Activated CD4-positive, alpha-beta T cell treated with anti-CD3 and anti-CD28 coated beads for 48 hours (primary cell): ENCODE measurements at regions not wholly inside any gene's neighbourhood (a gene's known extent, or its start where the extent isn't known, plus 50 kb on each side); places are given as distances from the start of the nearest gene placed in this dataset.
"Not testable (repeated sequence)": the region's sequence is repeated elsewhere in the genome, so short reads cannot be mapped to it uniquely, and the experiment has no call there.

Source experiments
- DNase-seq: peaks from one replicate; pipeline ENCODE4 v3.0.0-alpha.2; 2020

- DNase-seq, result not testable (repeated sequence)
These were observed 223.7 kb upstream of the ANKRD20A1 start for GRCh38 chr9:67635067-67635466.

DNA sequence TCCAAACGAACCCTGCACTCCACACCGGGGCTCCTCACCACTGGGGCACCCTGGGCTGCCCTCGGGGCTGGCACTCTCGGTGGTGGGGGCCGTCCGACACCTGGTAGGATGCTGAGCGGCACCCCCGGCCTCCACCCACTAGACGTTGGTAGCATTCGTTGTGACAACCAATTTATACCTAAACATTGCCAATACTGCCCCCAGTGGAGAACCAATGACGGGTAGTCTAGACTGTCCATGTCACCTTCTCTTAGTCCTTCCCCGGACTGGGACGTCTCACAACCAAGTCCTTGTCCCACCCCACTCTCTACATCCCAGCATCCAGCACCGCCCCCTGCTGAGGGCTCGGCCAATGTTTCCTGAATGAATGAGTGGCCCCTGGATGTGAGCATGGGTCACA lies 246.8 kb upstream of the ANKRD20A1 start:
- DNase-seq, result not testable (repeated sequence)

GRCh38 chr9:67609872-67610271 lies 248.9 kb upstream of the ANKRD20A1 start:
- DNase-seq, result not testable (repeated sequence)

DNA sequence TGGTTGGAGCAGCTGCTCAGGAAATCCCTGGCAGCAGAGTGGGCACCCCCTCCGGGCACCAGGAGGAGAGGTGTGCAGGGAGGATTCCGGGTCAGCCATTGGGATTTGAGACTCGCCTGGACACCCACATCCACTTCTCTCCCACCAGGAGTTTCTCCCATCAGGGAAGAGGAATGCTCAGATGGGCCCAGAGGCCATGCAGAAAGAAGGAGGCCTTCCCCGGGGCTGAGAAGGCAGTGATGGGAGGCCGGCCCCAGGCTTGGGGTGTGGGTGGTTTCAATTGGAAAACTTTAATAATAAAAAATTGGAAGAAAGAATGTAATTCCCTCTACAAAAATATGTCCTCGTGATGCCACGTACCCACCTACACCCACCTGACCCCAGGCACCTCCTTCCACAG lies 249.3 kb upstream of the ANKRD20A1 start:
- not testable (repeated sequence) for DNase-seq

GRCh38 chr9:67605113-67605512 lies 253.6 kb upstream of the ANKRD20A1 start:
- not testable (repeated sequence) for DNase-seq

GRCh38 chr9:67603609-67604008 lies 255.1 kb upstream of the ANKRD20A1 start:
- DNase-seq, result not testable (repeated sequence)

- not testable (repeated sequence) for DNase-seq
These were observed 266.3 kb upstream of the ANKRD20A1 start for GRCh38 chr9:67592424-67592823.

GRCh38 chr9:67555874-67556273 lies 302.9 kb upstream of the ANKRD20A1 start:
- not testable (repeated sequence) for DNase-seq

GRCh38 chr9:67550044-67550443 lies 308.7 kb upstream of the ANKRD20A1 start:
- not testable (repeated sequence) for DNase-seq

GRCh38 chr9:67529834-67530233 lies 328.9 kb upstream of the ANKRD20A1 start:
- not testable (repeated sequence) for DNase-seq

GRCh38 chr9:67516938-67517337 lies 341.8 kb upstream of the ANKRD20A1 start:
- not testable (repeated sequence) for DNase-seq

DNA sequence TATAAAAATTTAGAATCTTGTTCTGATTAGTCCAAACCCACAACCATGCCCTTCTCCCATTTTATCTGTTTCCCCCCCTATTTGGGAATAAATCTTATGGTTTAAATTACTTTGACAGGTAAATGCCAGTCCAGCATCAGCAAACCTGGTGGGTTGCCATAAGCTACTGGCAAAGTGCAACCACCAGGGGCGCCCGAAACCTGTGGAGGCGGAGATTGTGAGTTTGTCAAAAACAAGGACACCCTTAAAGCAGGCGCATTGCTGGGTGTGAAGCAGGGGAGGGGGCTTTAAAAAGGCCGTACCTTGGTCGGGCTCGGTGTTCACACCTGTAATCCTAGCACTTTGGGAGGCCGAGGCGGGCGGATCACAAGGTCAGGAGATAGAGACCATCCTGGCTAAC lies 344.1 kb upstream of the ANKRD20A1 start:
- not testable (repeated sequence) for DNase-seq

DNA sequence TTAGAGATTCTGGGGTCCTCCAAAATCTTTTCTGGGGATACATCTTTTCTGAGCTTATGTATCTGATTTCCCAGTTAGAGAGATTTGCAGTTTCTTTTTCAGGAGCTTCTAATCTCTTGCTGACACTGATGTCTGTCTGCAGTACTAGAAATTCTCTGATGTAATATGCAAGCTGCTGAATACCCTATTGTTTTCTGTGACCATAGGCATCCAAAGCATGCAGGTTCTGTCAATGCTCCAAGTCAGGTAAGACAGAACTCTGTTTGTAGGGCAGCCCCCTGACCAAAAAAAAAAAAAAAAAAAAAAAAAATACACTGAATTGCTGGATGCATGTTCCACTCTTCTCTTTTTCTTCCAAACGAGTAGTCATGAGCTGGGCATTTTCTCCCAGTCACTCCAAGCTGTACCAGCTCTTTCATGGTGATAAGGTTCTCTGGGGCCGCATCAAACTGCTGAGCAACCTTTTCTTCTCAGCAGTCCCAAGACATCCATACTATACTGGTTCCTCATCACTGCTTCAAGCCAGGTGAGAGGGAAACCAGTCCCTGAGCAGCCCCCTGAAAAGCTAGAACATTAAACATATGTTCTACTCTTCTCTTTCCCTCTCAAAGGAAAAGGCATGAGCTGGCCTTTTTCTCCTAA lies 354.9 kb upstream of the ANKRD20A1 start:
- not testable (repeated sequence) for DNase-seq

DNA sequence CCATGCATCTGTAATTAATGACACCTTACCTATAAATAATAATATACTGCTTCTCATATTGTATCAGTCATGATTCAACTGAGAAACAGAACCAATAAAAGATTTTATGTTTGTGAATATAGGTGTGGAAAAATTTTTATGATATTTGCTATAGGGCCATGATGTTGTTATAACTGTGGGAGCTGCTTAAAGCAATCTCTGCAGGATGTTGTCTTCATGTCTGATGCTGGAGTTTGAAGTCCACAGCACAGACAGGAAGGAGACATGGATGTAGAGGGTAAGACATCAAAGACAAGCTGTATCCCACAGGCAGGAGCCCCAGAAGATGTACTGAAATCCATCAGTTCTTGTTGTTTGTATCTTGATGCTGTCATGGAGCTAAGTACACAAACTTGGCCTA lies 366.7 kb upstream of the ANKRD20A1 start:
- DNase-seq, result not testable (repeated sequence)

GRCh38 chr9:67477465-67477864 lies 381.3 kb upstream of the ANKRD20A1 start:
- DNase-seq, result not testable (repeated sequence)

GRCh38 chr9:67470739-67471138 lies 388.0 kb upstream of the ANKRD20A1 start:
- not testable (repeated sequence) for DNase-seq

- not testable (repeated sequence) for DNase-seq
These were observed 390.4 kb upstream of the ANKRD20A1 start for GRCh38 chr9:67468326-67468725.

- not testable (repeated sequence) for DNase-seq
These were observed 396.7 kb upstream of the ANKRD20A1 start for GRCh38 chr9:67461796-67462757.

DNA sequence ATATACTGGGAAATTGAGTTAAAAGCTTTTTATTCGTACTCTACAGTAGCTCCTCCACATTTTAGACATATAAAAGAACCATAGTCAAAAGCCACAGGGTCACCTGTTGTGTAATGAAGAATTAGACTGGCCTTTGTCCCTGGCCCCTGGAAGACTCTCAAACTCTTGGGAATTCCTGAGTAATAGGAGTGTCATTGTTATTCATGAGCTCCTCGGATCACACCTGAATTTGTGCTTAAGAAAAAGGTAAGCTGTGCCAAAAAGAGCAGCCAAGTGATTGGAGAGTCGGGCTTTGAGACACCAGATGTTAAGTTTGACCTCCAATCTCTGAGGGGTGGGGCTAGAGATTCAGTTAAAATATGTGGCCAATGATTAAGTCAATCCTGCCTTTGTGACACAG lies 405.8 kb upstream of the ANKRD20A1 start:
- not testable (repeated sequence) for DNase-seq

- DNase-seq, result not testable (repeated sequence)
These were observed 416.4 kb upstream of the ANKRD20A1 start for GRCh38 chr9:67442313-67442712.

GRCh38 chr9:67437011-67437410 lies 421.7 kb upstream of the ANKRD20A1 start:
- not testable (repeated sequence) for DNase-seq

GRCh38 chr9:67424881-67425280 lies 432.5 kb upstream of the SPATA31A3 start:
- not testable (repeated sequence) for DNase-seq

DNA sequence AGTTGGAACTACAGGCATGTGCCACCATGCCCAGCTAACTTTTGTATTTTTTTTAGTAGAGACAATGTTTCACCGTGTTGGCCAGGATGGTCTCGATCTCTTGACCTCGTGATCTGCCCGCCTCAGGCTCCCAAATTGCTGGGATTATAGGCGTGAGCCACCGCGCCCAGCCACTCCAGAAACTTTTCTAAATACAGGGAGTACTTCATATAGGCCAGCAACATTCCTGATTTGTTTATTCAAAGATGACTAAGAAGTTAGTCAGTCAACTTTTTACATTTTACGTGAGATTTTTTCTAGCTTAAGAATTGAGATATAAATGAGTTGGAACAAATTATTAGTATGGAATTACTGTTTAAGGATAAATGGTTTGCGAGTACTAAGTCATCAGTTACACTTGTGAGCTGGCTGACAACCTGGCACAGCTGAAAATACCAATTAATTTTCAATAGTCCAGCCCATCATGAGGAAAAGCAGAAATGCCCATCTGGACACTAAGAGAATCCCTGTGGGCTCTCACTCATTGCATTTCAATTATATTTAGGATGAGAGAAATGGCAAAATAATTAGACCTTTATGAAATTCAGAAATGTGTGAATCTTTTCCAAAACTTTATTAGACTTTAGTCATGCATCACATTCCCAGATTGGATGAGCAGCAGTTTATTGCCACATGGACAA lies 430.8 kb upstream of the SPATA31A3 start:
- DNase-seq, result not testable (repeated sequence)
